Lower leg skin (tissue), 4 donors: ENCODE measurements at regions not wholly inside any gene's neighbourhood (a gene's known extent, or its start where the extent isn't known, plus 50 kb on each side); places are given as distances from the start of the nearest gene placed in this dataset.
"Not testable (repeated sequence)": the region's sequence is repeated elsewhere in the genome, so short reads cannot be mapped to it uniquely, and the experiment has no call there.

Source experiments
- DNase-seq, 2 donors: peaks; one replicate each; pipeline ENCODE4 v3.0.0-alpha.2; 2019; ENCODE audit warnings: low spot score in 2 of 2
- H3K4me3 ChIP-seq: fragments of 200-600 bp; sonication (generic); 2 replicates; pipeline ENCODE4 v1.5.1; 2017; ENCODE audit warnings: mild to moderate bottlenecking, low read depth; ENCODE audit not compliant: poor library complexity, severe bottlenecking
- POLR2A ChIP-seq, 2 donors: fragments of 450-650 bp; IDR thresholded peaks; one replicate each; pipeline ENCODE4 v1.6.1; 2016 to 2017; ENCODE audit warnings: antibody characterized with exemption in 2 of 2, mild to moderate bottlenecking in 1 of 2, moderate library complexity in 1 of 2
- WGBS, 2 donors: methylation state at CpG; one replicate each; pipeline ENCODE4 v1.1.5; 2018; 5-methylcytosine and 5-hydroxymethylcytosine counted together
- intact Hi-C: fragments of 100-400 bp; cut with DNase I; formaldehyde crosslinking; loops from one replicate; pipeline ENCODE4 v1.15.0; 2023; ENCODE audit warnings: low total_unique reads
- TF ChIP-seq, protein P1 (sequence below), 3 donors: fragments of 450-650 bp; IDR thresholded peaks; one replicate each; pipeline ENCODE4 v1.5.1; 2016; ENCODE audit warnings: antibody characterized with exemption in 3 of 3, mild to moderate bottlenecking in 3 of 3, moderate library complexity in 2 of 3

DNA sequence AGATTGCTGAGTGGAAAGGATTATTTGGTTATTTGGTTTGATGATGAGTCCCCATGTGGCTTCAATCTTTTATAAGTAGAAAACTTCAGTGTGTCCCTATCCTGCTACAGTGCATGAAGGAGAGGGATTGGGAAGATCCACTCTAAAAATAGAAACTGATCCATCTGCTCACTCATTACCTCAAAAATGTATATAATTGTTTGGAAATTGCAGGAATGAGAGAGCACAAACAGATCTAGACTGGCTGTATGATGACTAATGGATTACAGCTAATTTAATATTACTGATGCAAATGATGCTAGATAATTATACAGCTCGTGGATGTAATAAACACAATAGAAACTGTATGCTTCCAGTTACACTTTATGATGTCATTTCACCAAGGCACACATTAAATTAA is 625.3 kb upstream of the PRR20A start:
- no peak overlapping the region for H3K4me3 ChIP-seq
- intact Hi-C loops, result no loop called here
- no peak for DNase-seq
- 43 to 48% methylated on average over 1 of the region's 1 CpG for WGBS, 2 donors
- no peak for TF ChIP-seq POLR2A (IDR thresholded peaks at IDR 0.05)
- TF ChIP-seq, protein P1, sequence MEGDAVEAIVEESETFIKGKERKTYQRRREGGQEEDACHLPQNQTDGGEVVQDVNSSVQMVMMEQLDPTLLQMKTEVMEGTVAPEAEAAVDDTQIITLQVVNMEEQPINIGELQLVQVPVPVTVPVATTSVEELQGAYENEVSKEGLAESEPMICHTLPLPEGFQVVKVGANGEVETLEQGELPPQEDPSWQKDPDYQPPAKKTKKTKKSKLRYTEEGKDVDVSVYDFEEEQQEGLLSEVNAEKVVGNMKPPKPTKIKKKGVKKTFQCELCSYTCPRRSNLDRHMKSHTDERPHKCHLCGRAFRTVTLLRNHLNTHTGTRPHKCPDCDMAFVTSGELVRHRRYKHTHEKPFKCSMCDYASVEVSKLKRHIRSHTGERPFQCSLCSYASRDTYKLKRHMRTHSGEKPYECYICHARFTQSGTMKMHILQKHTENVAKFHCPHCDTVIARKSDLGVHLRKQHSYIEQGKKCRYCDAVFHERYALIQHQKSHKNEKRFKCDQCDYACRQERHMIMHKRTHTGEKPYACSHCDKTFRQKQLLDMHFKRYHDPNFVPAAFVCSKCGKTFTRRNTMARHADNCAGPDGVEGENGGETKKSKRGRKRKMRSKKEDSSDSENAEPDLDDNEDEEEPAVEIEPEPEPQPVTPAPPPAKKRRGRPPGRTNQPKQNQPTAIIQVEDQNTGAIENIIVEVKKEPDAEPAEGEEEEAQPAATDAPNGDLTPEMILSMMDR (IDR thresholded peaks at IDR 0.05), result no peak

DNA sequence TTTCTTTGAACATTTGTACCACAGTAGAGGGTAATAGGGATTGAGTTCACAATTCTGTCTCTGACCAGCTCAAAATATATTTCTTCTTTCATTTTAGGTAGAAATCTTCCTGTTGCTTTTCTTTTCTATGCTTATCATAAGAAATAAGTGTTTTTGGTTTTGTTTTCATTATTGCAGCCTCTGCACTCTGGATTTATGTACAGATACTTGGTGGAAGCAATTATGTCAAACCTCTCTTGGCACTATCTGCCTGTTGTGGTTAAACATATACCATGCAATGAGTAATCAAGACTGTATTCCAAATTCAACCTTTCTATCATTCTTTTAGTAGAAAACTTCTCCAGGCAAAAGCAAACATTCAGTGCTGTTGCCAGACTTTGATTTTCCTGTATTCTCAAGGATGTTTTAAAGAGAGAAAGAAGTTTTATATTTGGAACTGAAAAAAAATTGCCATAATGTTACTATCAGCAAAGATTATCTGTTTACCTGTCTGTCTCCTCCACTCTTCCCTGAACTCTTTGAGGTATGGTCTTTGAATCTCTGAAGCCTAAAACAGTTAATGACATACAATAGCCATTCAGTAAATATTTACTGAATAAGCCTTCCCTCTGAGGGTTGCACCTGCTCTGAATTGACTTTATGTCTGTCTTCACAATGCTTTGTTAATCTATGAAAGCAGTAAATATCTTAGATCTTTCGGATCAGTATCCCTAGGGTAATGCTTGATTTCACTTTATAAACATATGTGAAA is 612.5 kb upstream of the PRR20A start:
- intact Hi-C loops, result no loop called here
- DNase-seq, result no peak
- TF ChIP-seq POLR2A (IDR thresholded peaks at IDR 0.05), result no peak
- TF ChIP-seq, protein P1 (IDR thresholded peaks at IDR 0.05), result no peak
- H3K4me3 ChIP-seq, result no peak overlapping the region
- 32 to 34% methylated on average over 1 of the region's 1 CpG for WGBS, 2 donors

DNA sequence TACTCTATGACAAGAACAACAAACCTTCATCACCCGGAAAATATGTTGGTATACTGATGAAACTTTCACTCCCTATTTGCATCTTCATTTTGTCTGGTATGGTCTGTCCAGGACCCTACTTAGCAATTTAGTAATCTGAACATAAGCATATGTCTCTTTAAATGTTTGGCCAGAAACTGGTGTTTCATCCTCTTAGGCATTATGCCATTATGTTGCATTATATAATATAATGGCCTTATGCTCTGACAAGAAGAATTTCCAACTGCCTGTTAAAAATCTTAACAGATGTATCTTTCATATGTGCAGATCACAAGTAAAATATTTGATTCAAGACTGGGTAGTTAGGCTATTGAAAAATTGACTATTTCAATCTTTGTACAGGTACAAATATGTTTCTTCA is 610.6 kb upstream of the PRR20A start:
- 93 to 94% methylated on average over 1 of the region's 1 CpG for WGBS, 2 donors
- H3K4me3 ChIP-seq, result no peak overlapping the region
- DNase-seq, result no peak
- intact Hi-C loops, result no loop called here
- TF ChIP-seq POLR2A (IDR thresholded peaks at IDR 0.05), result no peak
- TF ChIP-seq, protein P1 (IDR thresholded peaks at IDR 0.05), result no peak

DNA sequence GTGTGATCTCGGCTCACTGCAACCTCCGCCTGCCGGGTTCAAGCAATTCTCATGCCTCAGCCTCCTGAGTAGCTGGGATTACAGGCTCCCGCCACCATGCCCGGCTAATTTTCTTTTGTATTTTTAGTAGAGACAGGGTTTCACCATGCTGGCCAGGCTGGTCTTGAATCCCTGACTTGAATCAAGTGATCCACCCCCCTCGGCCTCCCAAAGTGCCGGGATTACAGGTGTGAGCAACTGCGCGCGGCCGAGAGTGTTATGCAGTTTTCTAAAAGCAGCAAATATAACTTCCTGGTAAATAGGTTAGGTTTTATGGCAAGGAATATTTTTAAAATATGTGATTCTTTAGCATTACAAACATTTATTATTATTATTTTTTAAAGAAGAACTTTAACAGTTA is 592.8 kb upstream of the PRR20A start:
- H3K4me3 ChIP-seq, DNase-seq, intact Hi-C loops: not testable (repeated sequence)
- WGBS, 2 donors, result 96 to 97% methylated on average over 11 of the region's 11 CpGs

DNA sequence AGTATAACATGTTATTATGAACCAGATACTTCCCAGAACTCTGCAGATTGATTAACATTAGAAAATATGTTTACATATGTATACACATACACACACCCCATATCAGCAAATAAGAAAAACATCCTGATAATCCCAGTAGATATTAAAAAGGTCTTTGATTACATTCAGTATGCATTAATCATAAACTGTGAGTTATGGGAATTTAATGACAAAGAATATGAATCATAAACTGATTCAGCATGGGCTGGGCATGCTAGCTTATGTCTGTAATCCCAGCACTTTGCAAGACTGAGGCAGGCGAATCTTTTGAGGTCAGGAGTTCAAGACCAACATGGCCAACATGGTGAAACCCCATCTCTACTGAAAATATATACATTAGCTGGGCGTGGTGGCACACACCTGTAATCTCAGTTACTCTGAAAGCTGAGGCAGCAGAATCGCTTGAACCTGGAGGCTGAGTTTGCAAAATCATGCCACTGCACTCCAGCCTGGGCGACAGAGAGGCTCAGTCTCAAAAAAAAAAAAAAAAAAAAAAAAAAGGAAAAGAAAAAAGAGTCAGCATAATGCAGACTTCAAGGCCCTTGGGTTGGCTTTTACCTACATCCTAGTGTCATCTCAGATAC is 581.9 kb upstream of the PRR20A start:
- WGBS, 2 donors, result 77 to 80% methylated on average over 4 of the region's 4 CpGs
- DNase-seq, result no peak
- no peak for TF ChIP-seq POLR2A (IDR thresholded peaks at IDR 0.05)
- TF ChIP-seq, protein P1 (IDR thresholded peaks at IDR 0.05), result no peak
- intact Hi-C loops, result no loop called here
- no peak overlapping the region for H3K4me3 ChIP-seq

DNA sequence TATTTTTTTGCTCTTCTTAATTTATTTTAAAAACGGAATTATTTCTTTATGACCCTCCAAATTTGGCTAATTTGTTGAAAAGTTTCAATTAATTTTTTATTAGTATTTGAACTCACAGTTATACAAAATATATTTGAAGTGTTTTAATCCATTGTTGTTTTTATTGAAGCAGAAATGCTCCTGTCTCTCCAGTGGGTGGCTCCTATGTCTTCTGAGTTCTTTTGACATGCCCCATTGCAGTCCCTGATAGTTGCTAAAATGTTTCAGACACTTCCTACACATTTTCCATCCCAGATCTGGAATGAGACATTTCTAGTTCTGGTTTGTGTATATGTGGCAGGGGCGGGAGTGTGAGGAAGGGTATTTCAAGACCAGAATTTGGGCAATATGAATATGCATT is 579.4 kb upstream of the PRR20A start:
- intact Hi-C loops, result no loop called here
- no peak for DNase-seq
- WGBS, 2 donors, result 77 to 81% methylated on average over 2 of the region's 2 CpGs

More for the DNA sequence above, 579.4 kb upstream of the PRR20A start:
- TF ChIP-seq POLR2A (IDR thresholded peaks at IDR 0.05), result no peak
- TF ChIP-seq, protein P1 (IDR thresholded peaks at IDR 0.05), result no peak
- H3K4me3 ChIP-seq, result no peak overlapping the region
